ENCODE measurements at regions not wholly inside any gene's neighbourhood (a gene's known extent, or its start where the extent isn't known, plus 50 kb on each side); places are given as distances from the start of the nearest gene placed in this dataset.

DNA sequence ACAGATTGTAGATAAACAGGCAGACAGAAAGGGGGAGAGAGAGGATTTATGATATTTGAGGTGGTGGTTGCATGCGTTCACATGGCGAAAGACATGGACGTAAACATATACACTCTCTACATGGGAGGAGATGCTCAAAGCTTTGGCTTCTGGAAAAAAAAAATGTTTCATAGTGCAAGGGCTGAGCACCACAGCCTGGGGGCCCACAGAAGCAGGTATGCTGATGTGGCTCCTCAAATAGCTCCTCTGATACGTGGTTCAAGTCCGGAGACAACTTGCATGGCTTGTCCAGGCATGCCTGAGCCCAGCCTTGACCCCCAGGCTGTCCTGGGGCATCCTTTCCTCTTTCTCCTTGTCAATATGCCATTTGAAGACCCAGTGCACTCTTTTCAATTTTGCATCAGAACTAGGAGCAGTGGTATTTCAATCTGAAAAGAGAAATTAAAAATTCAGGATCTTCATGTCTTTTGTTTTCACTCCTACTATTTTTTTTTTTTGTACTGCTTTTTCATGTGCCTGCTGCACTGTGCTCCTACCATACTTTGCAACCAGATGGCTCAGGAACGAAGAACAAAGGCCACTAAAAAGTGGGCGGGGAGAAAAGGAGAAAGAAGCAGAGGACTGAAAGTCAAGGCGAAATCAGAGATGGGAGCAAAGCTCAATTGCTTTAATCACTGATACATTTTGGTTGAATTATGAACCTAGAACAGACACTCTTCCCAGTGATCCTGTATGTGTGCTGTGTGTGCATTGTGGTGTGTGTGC is 495.7 kb upstream of the TCF4 start:
- TF ChIP-seq, protein P1, sequence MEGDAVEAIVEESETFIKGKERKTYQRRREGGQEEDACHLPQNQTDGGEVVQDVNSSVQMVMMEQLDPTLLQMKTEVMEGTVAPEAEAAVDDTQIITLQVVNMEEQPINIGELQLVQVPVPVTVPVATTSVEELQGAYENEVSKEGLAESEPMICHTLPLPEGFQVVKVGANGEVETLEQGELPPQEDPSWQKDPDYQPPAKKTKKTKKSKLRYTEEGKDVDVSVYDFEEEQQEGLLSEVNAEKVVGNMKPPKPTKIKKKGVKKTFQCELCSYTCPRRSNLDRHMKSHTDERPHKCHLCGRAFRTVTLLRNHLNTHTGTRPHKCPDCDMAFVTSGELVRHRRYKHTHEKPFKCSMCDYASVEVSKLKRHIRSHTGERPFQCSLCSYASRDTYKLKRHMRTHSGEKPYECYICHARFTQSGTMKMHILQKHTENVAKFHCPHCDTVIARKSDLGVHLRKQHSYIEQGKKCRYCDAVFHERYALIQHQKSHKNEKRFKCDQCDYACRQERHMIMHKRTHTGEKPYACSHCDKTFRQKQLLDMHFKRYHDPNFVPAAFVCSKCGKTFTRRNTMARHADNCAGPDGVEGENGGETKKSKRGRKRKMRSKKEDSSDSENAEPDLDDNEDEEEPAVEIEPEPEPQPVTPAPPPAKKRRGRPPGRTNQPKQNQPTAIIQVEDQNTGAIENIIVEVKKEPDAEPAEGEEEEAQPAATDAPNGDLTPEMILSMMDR (IDR thresholded peaks at IDR 0.05), result no peak
- no peak for TF ChIP-seq POLR2A (IDR thresholded peaks at IDR 0.05)

Measured in ovary (tissue), 3 donors.